ENCODE measurements at regions not wholly inside any gene's neighbourhood (a gene's known extent, or its start where the extent isn't known, plus 50 kb on each side); places are given as distances from the start of the nearest gene placed in this dataset.

GRCh38 chr1:13881385-13882088 is 181.5 kb downstream of the PRDM2 start:
- Histone ChIP-seq H3K4me3 (replicated peaks in 1 of 3; ENCODE audit: insufficient read depth in 1 of 3, low read depth in 1 of 3, low read length in 3 of 3) (no peak overlapping the region), H3K9me3 (replicated peaks; ENCODE audit: control insufficient read depth, insufficient read depth, low read length) (no peaks in the 10 kb centered on the region), H3K27me3 (ENCODE audit: control insufficient read depth in 2 of 2, insufficient read depth in 2 of 2, low read length in 2 of 2) (no peaks in the 10 kb centered on the region), H3K27ac (ENCODE audit: insufficient read depth, low read depth, low read length) (no peak overlapping the region), H3K4me2 (ENCODE audit: insufficient read depth, low read length) (no peak overlapping the region), H3K79me2 (ENCODE audit: control insufficient read depth, insufficient read depth, low read length) (no peaks in the 10 kb centered on the region), H3K36me3 (ENCODE audit: control insufficient read depth in 2 of 2, extremely low read depth in 1 of 2, insufficient read depth in 2 of 2, low read length in 2 of 2) (no peaks in the 10 kb centered on the region), H4K20me1 (replicated peaks; ENCODE audit: control insufficient read depth, extremely low read depth, insufficient read depth, low read length) (no peaks in the 10 kb centered on the region), H2AFZ (ENCODE audit: low read depth, low read length) (no peak overlapping the region), H3K9ac (replicated peaks; ENCODE audit: extremely low read depth, insufficient read depth, low read length) (no peak overlapping the region), H3K4me1 (ENCODE audit: control insufficient read depth, extremely low read depth, insufficient read depth, low read length) (no peaks in the 10 kb centered on the region), H3K9me1 (replicated peaks; ENCODE audit: control insufficient read depth, extremely low read depth, insufficient read depth, low read length) (no peaks in the 10 kb centered on the region)
- DNase-seq (ENCODE audit: low read depth, low spot score) (no peak), FAIRE-seq (no peak)
- dilution Hi-C loops (cut with MboI; ENCODE audit: extremely low pct_ligation_motif_present, low sequenced_read_pairs): no loop called here
- ChIA-PET POLR2A (no interaction called here), CTCF (no interaction called here)
- no peak for TF ChIP-seq GATA2 (IDR thresholded peaks at IDR 0.05; ENCODE audit: insufficient read depth, insufficient read length, low read depth, low read length)
- intact Hi-C loops (cut with micrococcal nuclease): no loop called here
- BruUV-seq (replicated peaks): no TSS peak

GRCh38 chr1:13888351-13888986 is 188.5 kb downstream of the PRDM2 start:
- DNase-seq (ENCODE audit: low read depth, low spot score) (no peak), FAIRE-seq (no peak)
- H3K4me1 ChIP-seq (ENCODE audit: control insufficient read depth, extremely low read depth, insufficient read depth, low read length): no peaks in the 10 kb centered on the region
- BruUV-seq (replicated peaks): no TSS peak
- no peak overlapping the region for H3K4me2 ChIP-seq (ENCODE audit: insufficient read depth, low read length)
- no peak overlapping the region for H2AFZ ChIP-seq (ENCODE audit: low read depth, low read length)
- no peak overlapping the region for H3K4me3 ChIP-seq (replicated peaks in 1 of 3; ENCODE audit: insufficient read depth in 1 of 3, low read depth in 1 of 3, low read length in 3 of 3)
- ChIA-PET CTCF (no interaction called here), POLR2A (no interaction called here)
- no peak overlapping the region for H3K9ac ChIP-seq (replicated peaks; ENCODE audit: extremely low read depth, insufficient read depth, low read length)
- no peak overlapping the region for H3K27ac ChIP-seq (ENCODE audit: insufficient read depth, low read depth, low read length)
- dilution Hi-C loops (cut with MboI; ENCODE audit: extremely low pct_ligation_motif_present, low sequenced_read_pairs) (no loop called here), intact Hi-C loops (cut with micrococcal nuclease) (no loop called here)
- no peaks in the 10 kb centered on the region for H4K20me1 ChIP-seq (replicated peaks; ENCODE audit: control insufficient read depth, extremely low read depth, insufficient read depth, low read length)
- H3K79me2 ChIP-seq (ENCODE audit: control insufficient read depth, insufficient read depth, low read length): no peaks in the 10 kb centered on the region
- no peaks in the 10 kb centered on the region for H3K9me3 ChIP-seq (replicated peaks; ENCODE audit: control insufficient read depth, insufficient read depth, low read length)
- no peaks in the 10 kb centered on the region for H3K36me3 ChIP-seq (ENCODE audit: control insufficient read depth in 2 of 2, extremely low read depth in 1 of 2, insufficient read depth in 2 of 2, low read length in 2 of 2)
- H3K9me1 ChIP-seq (replicated peaks; ENCODE audit: control insufficient read depth, extremely low read depth, insufficient read depth, low read length): no peaks in the 10 kb centered on the region
- no peaks in the 10 kb centered on the region for H3K27me3 ChIP-seq (ENCODE audit: control insufficient read depth in 2 of 2, insufficient read depth in 2 of 2, low read length in 2 of 2)
- TF ChIP-seq MAX (IDR thresholded peaks at IDR 0.05; ENCODE audit: insufficient read depth, insufficient read length): no peak
- no peak for TF ChIP-seq EZH2 (IDR thresholded peaks at IDR 0.05; ENCODE audit: borderline replicate concordance, low read depth, low read length, severe bottlenecking)
- no peak for TF ChIP-seq FOS (IDR thresholded peaks at IDR 0.05; ENCODE audit: borderline replicate concordance, insufficient read depth, low read length)
- no peak for TF ChIP-seq POLR2AphosphoS5 (IDR thresholded peaks at IDR 0.05; ENCODE audit: insufficient read depth, low read depth, low read length)
- no peak for TF ChIP-seq MYC (IDR thresholded peaks at IDR 0.05; ENCODE audit: low read depth, low read length)
- no peak for TF ChIP-seq GATA2 (IDR thresholded peaks at IDR 0.05; ENCODE audit: insufficient read depth, insufficient read length, low read depth, low read length)
- TF ChIP-seq JUN (IDR thresholded peaks at IDR 0.05; ENCODE audit: borderline replicate concordance, insufficient read depth, insufficient read length, low read depth): no peak
- no peak for TF ChIP-seq POLR2A (IDR thresholded peaks at IDR 0.05; ENCODE audit: low read depth, low read length)
- no peak for TF ChIP-seq CTCF (IDR thresholded peaks at IDR 0.05; ENCODE audit: extremely low read depth in 1 of 2, insufficient read depth in 1 of 2, low read depth in 1 of 2, low read length in 2 of 2)
